Fibroblast of peridontal ligament (primary cell): ENCODE measurements at regions not wholly inside any gene's neighbourhood (a gene's known extent, or its start where the extent isn't known, plus 50 kb on each side); places are given as distances from the start of the nearest gene placed in this dataset.

ENCODE experiments used
- DNase-seq: peaks from one replicate; pipeline ENCODE4 v3.0.0-alpha.2; 2010; ENCODE audit errors: extremely low read depth

DNA sequence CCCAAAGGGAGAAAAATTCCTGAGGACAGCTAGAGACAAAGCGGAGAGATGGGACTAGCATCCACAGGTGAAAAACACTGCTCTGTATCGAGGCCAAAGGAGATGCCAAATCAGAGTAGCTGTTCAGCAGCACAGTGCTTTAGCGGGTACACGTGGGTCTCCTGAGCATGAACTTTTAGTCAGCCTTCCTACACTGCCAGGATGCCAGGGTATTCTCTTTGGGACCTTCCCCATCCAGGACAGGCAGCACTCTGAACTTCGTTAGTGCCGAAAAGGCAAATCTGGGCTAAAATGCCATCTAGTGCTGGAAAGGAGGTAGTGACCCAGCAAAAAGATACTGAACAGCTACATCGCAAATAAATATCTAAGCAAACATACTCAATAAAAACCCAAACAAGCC lies 64.9 kb downstream of the C6orf58 start:
- DNase-seq, result peak; percentile 50
